GM23248 (cell line): ENCODE measurements at regions not wholly inside any gene's neighbourhood (a gene's known extent, or its start where the extent isn't known, plus 50 kb on each side); places are given as distances from the start of the nearest gene placed in this dataset.
"Not testable (repeated sequence)": the region's sequence is repeated elsewhere in the genome, so short reads cannot be mapped to it uniquely, and the experiment has no call there.

Experiments used
- EZH2 ChIP-seq: fragments of 200-600 bp; sonication (generic); IDR thresholded peaks from 2 replicates; pipeline ENCODE4 v1.6.1; 2018; ENCODE audit warnings: antibody characterized with exemption, mild to moderate bottlenecking; ENCODE audit not compliant: insufficient read depth, poor library complexity, severe bottlenecking
- EZH2phosphoT487 ChIP-seq: fragments of 200-600 bp; sonication (generic); IDR thresholded peaks from 2 replicates; pipeline ENCODE4 v1.6.1; 2018; ENCODE audit warnings: antibody characterized with exemption, moderate library complexity, mild to moderate bottlenecking, low read depth; ENCODE audit not compliant: insufficient read depth

DNA sequence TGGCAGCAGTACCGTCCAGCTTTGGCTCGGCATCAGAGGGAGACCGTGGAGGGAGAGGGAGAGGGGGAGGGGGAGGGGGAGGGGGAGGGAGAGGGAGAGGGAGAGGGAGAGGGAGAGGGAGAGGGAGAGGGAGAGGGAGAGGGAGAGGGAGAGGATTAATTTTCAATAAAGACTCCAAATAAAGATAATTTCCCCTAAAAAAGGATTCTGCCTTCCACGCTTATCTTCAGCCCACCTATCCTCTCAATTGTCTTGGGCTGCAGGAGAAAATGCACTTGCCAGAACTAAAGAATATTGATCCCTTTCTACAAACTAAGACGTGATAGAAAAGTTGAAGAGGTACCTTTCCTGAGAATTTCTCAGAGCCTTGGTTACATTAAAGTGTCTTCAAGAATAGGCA is 206.9 kb upstream of the CBLB start:
- TF ChIP-seq EZH2, EZH2phosphoT487: not testable (repeated sequence)
